ENCODE measurements at regions not wholly inside any gene's neighbourhood (a gene's known extent, or its start where the extent isn't known, plus 50 kb on each side); places are given as distances from the start of the nearest gene placed in this dataset.

DNA sequence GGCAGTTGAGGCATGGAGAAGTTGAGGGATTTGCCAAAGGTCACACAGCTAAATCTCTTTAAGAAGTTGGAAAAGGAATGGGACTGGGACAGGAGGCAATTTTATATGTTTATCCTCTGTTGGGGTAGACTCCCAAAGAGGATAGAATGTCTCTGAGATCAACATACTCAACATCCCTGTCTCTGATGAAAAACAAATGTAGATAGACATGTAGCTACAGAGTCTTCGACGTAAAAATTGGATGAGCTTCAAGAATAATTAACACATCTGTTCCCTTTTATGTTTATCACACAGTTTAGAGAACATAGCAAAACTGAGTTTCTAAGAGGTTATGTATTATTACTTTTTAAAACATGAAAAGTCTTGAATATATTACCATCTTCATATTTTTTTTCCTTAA, 204.6 kb upstream of the CD180 start:
- H2AFZ ChIP-seq (ENCODE audit: low read depth): no peak overlapping the region
- no peaks in the 10 kb centered on the region for H3K36me3 ChIP-seq (replicated peaks in 1 of 2; ENCODE audit: control insufficient read depth in 1 of 2, insufficient read depth in 2 of 2, low read length in 1 of 2)
- H3K79me2 ChIP-seq (ENCODE audit: insufficient read depth): no peaks in the 10 kb centered on the region
- TF ChIP-seq, protein P1, sequence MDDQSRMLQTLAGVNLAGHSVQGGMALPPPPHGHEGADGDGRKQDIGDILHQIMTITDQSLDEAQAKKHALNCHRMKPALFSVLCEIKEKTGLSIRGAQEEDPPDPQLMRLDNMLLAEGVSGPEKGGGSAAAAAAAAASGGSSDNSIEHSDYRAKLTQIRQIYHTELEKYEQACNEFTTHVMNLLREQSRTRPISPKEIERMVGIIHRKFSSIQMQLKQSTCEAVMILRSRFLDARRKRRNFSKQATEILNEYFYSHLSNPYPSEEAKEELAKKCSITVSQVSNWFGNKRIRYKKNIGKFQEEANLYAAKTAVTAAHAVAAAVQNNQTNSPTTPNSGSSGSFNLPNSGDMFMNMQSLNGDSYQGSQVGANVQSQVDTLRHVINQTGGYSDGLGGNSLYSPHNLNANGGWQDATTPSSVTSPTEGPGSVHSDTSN (IDR thresholded peaks at IDR 0.05): no peak
- no peak for TF ChIP-seq SIN3A (IDR thresholded peaks at IDR 0.05; ENCODE audit: borderline replicate concordance, low read depth, low read length)
- no peak for TF ChIP-seq EZH2phosphoT487 (IDR thresholded peaks at IDR 0.05; ENCODE audit: borderline replicate concordance, low read depth)
- TF ChIP-seq GABPA (IDR thresholded peaks at IDR 0.05; ENCODE audit: low read depth): no peak
- TF ChIP-seq MEF2A (IDR thresholded peaks at IDR 0.05; ENCODE audit: borderline replicate concordance, low read depth): no peak
- TF ChIP-seq ELF1 (IDR thresholded peaks at IDR 0.05): no peak
- no peak for TF ChIP-seq TAF1 (IDR thresholded peaks at IDR 0.05; ENCODE audit: borderline replicate concordance, low read depth, low read length)
- no peak for TF ChIP-seq RXRA (IDR thresholded peaks at IDR 0.05; ENCODE audit: borderline replicate concordance, low read depth)
- TF ChIP-seq MXI1 (IDR thresholded peaks at IDR 0.05; ENCODE audit: low read depth, low read length): no peak
- no peak for TF ChIP-seq JUND (IDR thresholded peaks at IDR 0.05)
- no peak for TF ChIP-seq RCOR1 (IDR thresholded peaks at IDR 0.05; ENCODE audit: low read length)
- no peak for TF ChIP-seq CHD2 (IDR thresholded peaks at IDR 0.05; ENCODE audit: low read length, partially characterized antibody)
- TF ChIP-seq YY1 (IDR thresholded peaks at IDR 0.05; ENCODE audit: low read depth): no peak
- no peak for TF ChIP-seq FOXM1 (IDR thresholded peaks at IDR 0.05; ENCODE audit: low read depth)
- 80% methylated on average over 2 of the region's 2 CpGs for WGBS (ENCODE audit: low lambda C conversion rate)
- CTCF ChIA-PET: no interaction called here
- peaks cover 4% of the 10 kb centered on the region for H3F3A ChIP-seq (replicated peaks; ENCODE audit: insufficient read depth)
- DNase-seq: no peak
- H3K27ac ChIP-seq (ENCODE audit: low read depth in 2 of 2, low read length in 1 of 2): no peak overlapping the region
- POLR2A ChIA-PET: no interaction called here
- no peaks in the 10 kb centered on the region for H3K27me3 ChIP-seq (ENCODE audit: insufficient read depth)
- H3K9ac ChIP-seq: no peak overlapping the region
- no peak overlapping the region for H3K4me3 ChIP-seq (ENCODE audit: low read depth in 2 of 2, low read length in 1 of 2)
- H3K4me1 ChIP-seq (ENCODE audit: control insufficient read depth in 1 of 2, insufficient read depth in 2 of 2, low read depth in 1 of 2, low read length in 1 of 2): peaks cover 0 to 9% of the 10 kb centered on the region in 2 experiments; a peak in 3 of 4 replicates
- no peak overlapping the region for H3K4me2 ChIP-seq
- no peaks in the 10 kb centered on the region for H3K9me2 ChIP-seq
- no peaks in the 10 kb centered on the region for H4K20me1 ChIP-seq (ENCODE audit: insufficient read depth)
- H3K9me3 ChIP-seq: no peaks in the 10 kb centered on the region

DNA sequence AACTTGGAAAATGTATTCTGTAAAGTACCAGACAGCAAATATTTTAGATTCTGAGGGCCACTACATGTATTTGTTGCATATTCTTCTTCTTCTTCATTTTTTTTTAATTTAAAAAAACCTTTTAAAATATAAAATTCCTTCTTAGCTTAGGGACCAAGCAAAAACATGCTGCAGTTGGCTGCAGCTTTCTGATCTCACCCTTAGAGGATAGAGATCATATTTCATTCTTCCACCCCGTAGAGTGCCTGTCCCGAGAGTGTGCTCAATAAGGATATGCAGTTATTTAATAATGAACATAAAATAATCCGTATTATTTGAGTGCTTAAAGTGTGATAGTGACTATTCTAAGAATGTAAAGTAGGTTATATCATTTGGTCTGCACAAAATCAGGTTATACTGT, 204.2 kb upstream of the CD180 start:
- 68% methylated on average over 3 of the region's 3 CpGs for WGBS (ENCODE audit: low lambda C conversion rate)
- H4K20me1 ChIP-seq (ENCODE audit: insufficient read depth): no peaks in the 10 kb centered on the region
- no peak overlapping the region for H3K27ac ChIP-seq (ENCODE audit: low read depth in 2 of 2, low read length in 1 of 2)
- H3K4me1 ChIP-seq (ENCODE audit: control insufficient read depth in 1 of 2, insufficient read depth in 2 of 2, low read depth in 1 of 2, low read length in 1 of 2): peaks cover 0 to 9% of the 10 kb centered on the region in 2 experiments; a peak in 3 of 4 replicates
- no peaks in the 10 kb centered on the region for H3K79me2 ChIP-seq (ENCODE audit: insufficient read depth)
- ChIA-PET POLR2A (no interaction called here), CTCF (no interaction called here)
- H3K9me2 ChIP-seq: no peaks in the 10 kb centered on the region
- no peak overlapping the region for H2AFZ ChIP-seq (ENCODE audit: low read depth)
- H3K9me3 ChIP-seq: no peaks in the 10 kb centered on the region
- H3K4me3 ChIP-seq (ENCODE audit: low read depth in 2 of 2, low read length in 1 of 2): no peak overlapping the region
- no peaks in the 10 kb centered on the region for H3K27me3 ChIP-seq (ENCODE audit: insufficient read depth)
- TF ChIP-seq, protein P1 (IDR thresholded peaks at IDR 0.05): no peak
- TF ChIP-seq MEF2A (IDR thresholded peaks at IDR 0.05; ENCODE audit: borderline replicate concordance, low read depth) (no peak), NRF1 (IDR thresholded peaks at IDR 0.05; ENCODE audit: low read depth, low read length) (no peak), RFX5 (IDR thresholded peaks at IDR 0.05; ENCODE audit: low read length) (no peak), FOXJ3 (CRISPR knock-in tag; IDR thresholded peaks at IDR 0.05) (no peak), FOSL2 (IDR thresholded peaks at IDR 0.05; ENCODE audit: borderline replicate concordance, low read depth) (no peak), FOXM1 (IDR thresholded peaks at IDR 0.05; ENCODE audit: low read depth) (no peak), GABPA (IDR thresholded peaks at IDR 0.05; ENCODE audit: low read depth) (no peak)
- H3K4me2 ChIP-seq: no peak overlapping the region
- no peak overlapping the region for H3K9ac ChIP-seq
- peaks cover 4% of the 10 kb centered on the region for H3F3A ChIP-seq (replicated peaks; ENCODE audit: insufficient read depth)
- no peaks in the 10 kb centered on the region for H3K36me3 ChIP-seq (replicated peaks in 1 of 2; ENCODE audit: control insufficient read depth in 1 of 2, insufficient read depth in 2 of 2, low read length in 1 of 2)
- DNase-seq: no peak
